ENCODE measurements at regions not wholly inside any gene's neighbourhood (a gene's known extent, or its start where the extent isn't known, plus 50 kb on each side); places are given as distances from the start of the nearest gene placed in this dataset.

GRCh38 chr21:14684071-14684470 lies 138.0 kb upstream of the SAMSN1 start:
- no peak for TF ChIP-seq CTCF (IDR thresholded peaks at IDR 0.05; ENCODE audit: low read depth, low read length)
- DNase-seq (ENCODE audit: extremely low read depth, low read depth): no peak

DNA sequence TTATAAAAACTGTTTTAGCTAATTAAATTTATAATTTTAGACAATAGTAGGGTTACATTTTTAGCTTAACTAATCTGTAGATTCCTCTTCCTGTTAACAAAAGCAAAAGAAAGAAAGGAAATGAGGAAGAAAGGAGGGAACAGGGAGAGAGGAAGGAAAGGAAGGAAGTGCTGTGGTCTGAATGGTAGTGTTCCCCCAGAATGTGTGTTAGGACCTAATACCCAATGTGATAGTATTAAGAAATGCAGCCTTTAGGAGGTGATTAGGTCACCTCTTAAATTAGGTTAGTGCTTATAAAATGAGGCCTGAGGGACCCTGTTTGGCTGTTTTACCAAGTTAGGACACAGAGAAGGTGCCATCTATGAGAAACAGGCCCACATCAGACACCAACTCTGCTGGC lies 136.9 kb upstream of the SAMSN1 start:
- no peak for TF ChIP-seq CTCF (IDR thresholded peaks at IDR 0.05; ENCODE audit: low read depth, low read length)
- DNase-seq (ENCODE audit: extremely low read depth, low read depth): no peak

DNA sequence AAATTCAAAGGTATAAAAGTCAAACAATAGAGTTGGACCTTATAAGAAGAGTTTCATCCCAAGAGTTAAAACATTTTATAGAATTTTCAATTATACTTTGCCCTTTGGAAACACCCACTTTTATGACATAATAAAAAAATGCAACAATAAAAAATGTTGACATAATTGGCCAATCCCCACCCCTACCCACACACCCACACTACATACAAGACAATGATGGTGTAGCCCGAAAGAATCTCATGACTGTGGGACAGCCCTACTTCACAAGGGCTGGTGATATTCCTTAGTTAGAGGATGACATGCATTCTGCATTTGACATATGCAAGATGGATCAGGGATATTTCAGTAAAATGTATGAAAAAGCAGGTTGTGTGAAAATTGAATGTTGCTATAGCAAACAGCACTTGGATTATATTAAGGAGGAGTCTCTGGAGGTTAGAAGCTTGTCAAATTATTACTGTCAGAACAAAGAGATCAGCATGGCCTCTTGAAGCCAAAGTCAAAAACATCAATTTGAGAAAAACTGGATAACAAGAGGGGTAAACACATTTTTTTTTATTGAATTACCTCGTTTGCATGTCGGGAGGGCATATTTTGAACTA lies 133.0 kb upstream of the SAMSN1 start:
- DNase-seq (ENCODE audit: extremely low read depth, low read depth): no peak
- TF ChIP-seq CTCF (IDR thresholded peaks at IDR 0.05; ENCODE audit: low read depth, low read length): no peak

GRCh38 chr21:14677639-14678179 lies 131.6 kb upstream of the SAMSN1 start:
- TF ChIP-seq CTCF (IDR thresholded peaks at IDR 0.05; ENCODE audit: low read depth, low read length): no peak
- no peak for DNase-seq (ENCODE audit: extremely low read depth, low read depth)

- TF ChIP-seq CTCF (IDR thresholded peaks at IDR 0.05; ENCODE audit: low read depth, low read length): no peak
- DNase-seq (ENCODE audit: extremely low read depth, low read depth): no peak
Observed at GRCh38 chr21:14677013-14677412, 130.9 kb upstream of the SAMSN1 start.

- TF ChIP-seq CTCF (IDR thresholded peaks at IDR 0.05; ENCODE audit: low read depth, low read length): no peak
- no peak for DNase-seq (ENCODE audit: extremely low read depth, low read depth)
Observed at GRCh38 chr21:14675774-14676530, 129.8 kb upstream of the SAMSN1 start.

- no peak for TF ChIP-seq CTCF (IDR thresholded peaks at IDR 0.05; ENCODE audit: low read depth, low read length)
- no peak for DNase-seq (ENCODE audit: extremely low read depth, low read depth)
Observed at GRCh38 chr21:14673649-14674048, 127.5 kb upstream of the SAMSN1 start.

All from AG09319 (cell line).